ENCODE measurements at regions not wholly inside any gene's neighbourhood (a gene's known extent, or its start where the extent isn't known, plus 50 kb on each side); places are given as distances from the start of the nearest gene placed in this dataset.

DNA sequence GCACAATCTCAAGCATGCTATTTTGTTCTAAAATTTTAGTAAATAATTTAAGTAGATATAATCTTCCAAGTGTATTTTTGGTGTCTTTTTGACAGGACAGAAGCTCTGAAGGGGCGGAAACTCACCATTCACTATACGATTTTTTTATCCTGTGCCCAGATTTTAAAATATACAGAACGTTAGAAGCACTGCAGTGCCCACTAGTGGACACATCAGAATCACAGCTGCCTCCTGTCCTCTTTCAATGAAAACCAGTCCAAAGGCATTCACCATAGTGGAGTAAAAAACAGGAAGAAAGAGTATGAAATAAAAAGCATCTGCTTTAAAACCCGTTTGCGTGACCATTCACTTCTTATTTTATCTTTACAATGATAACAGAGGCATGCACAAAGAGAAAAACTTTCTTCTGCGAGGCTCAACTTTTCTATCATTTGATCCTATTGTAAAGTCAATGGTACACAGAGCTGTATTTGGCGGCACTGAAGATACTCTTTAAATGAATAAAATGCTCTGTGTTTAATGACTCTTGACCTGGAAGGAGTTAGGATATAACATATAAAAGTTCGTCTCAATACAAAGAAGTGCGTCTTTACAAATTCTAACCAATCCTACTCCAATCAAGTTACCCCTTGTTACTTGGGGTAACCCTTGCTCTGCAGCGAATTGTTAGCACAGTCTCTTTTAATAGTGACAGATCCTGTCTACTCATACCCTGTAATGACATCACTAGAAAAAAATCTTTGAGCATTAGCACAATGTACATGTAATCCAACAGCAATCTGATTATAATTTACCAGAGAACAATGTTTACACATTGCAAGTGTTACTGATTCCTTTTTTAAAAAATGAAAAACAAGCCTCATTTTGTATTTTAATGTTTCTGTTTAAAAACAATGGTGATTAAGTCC lies 339.8 kb upstream of the PSMD7 start:
- peak in 1 of 3 donors; percentile 63 for DNase-seq
- no peak overlapping the region for H3K4me3 ChIP-seq
- no peaks in the 10 kb centered on the region for H3K36me3 ChIP-seq
- no peaks in the 10 kb centered on the region for H3K4me1 ChIP-seq
- TF ChIP-seq, protein P1, sequence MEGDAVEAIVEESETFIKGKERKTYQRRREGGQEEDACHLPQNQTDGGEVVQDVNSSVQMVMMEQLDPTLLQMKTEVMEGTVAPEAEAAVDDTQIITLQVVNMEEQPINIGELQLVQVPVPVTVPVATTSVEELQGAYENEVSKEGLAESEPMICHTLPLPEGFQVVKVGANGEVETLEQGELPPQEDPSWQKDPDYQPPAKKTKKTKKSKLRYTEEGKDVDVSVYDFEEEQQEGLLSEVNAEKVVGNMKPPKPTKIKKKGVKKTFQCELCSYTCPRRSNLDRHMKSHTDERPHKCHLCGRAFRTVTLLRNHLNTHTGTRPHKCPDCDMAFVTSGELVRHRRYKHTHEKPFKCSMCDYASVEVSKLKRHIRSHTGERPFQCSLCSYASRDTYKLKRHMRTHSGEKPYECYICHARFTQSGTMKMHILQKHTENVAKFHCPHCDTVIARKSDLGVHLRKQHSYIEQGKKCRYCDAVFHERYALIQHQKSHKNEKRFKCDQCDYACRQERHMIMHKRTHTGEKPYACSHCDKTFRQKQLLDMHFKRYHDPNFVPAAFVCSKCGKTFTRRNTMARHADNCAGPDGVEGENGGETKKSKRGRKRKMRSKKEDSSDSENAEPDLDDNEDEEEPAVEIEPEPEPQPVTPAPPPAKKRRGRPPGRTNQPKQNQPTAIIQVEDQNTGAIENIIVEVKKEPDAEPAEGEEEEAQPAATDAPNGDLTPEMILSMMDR (IDR thresholded peaks at IDR 0.05): peak; percentile 29 to 60 (median 54)
- TF ChIP-seq POLR2A (IDR thresholded peaks at IDR 0.05): no peak
- H3K27ac ChIP-seq: no peak overlapping the region
- H3K27me3 ChIP-seq: no peaks in the 10 kb centered on the region
- H3K9me3 ChIP-seq: no peaks in the 10 kb centered on the region

DNA sequence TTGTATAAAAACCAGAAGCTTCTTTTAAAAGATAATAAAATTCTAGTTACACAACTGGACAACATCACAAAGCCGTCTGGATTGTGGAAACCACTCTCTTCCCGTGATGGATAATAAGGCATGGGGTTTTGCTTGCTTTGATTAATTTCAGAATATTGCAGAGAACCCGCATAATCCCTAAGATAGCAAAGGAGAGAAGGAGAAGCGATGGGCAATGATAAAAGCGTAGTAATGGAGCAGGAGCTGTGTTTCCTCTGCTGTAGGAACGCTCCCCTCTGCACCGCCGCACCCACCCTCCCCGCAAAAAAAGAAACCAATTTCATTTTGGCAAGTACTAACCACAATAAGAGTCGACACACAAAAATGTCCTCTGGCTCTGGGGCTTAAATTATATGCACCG lies 340.9 kb upstream of the PSMD7 start:
- Histone ChIP-seq H3K4me1 (no peaks in the 10 kb centered on the region), H3K36me3 (no peaks in the 10 kb centered on the region), H3K4me3 (no peak overlapping the region), H3K27ac (no peak overlapping the region), H3K9me3 (no peaks in the 10 kb centered on the region), H3K27me3 (no peaks in the 10 kb centered on the region)
- no peak for DNase-seq
- TF ChIP-seq POLR2A (IDR thresholded peaks at IDR 0.05): no peak
- TF ChIP-seq, protein P1 (IDR thresholded peaks at IDR 0.05): no peak

DNA sequence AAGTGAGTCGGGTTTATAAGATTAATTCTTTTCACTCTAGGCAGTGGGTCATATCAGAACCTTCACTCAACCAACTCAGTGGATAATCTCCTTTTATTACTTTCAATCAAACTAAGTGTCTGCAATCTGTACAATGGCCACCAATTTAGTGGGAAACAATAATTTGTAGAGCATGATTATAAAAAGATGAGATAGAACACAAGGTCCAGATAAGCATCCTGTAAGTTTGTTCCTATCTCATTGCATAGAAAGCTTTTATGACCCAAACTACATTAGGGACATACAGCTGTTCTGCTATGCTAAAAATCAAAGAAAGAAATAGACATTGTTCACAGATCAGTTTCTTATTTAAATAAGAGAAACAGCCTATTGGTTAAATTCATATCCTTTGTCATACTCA lies 341.4 kb upstream of the PSMD7 start:
- no peaks in the 10 kb centered on the region for H3K27me3 ChIP-seq
- TF ChIP-seq POLR2A (IDR thresholded peaks at IDR 0.05): no peak
- TF ChIP-seq, protein P1 (IDR thresholded peaks at IDR 0.05): no peak
- H3K27ac ChIP-seq: no peak overlapping the region
- no peak overlapping the region for H3K4me3 ChIP-seq
- no peak for DNase-seq
- peaks cover 0 to 1% (median 0%) of the 10 kb centered on the region in 4 donors for H3K4me1 ChIP-seq
- H3K9me3 ChIP-seq: no peaks in the 10 kb centered on the region
- H3K36me3 ChIP-seq: no peaks in the 10 kb centered on the region

GRCh38 chr16:73951481-73951880 lies 345.1 kb upstream of the PSMD7 start:
- H3K27ac ChIP-seq: no peak overlapping the region
- TF ChIP-seq POLR2A (IDR thresholded peaks at IDR 0.05): no peak
- TF ChIP-seq, protein P1 (IDR thresholded peaks at IDR 0.05): no peak
- no peaks in the 10 kb centered on the region for H3K27me3 ChIP-seq
- no peaks in the 10 kb centered on the region for H3K9me3 ChIP-seq
- no peak for DNase-seq
- peaks cover 0 to 6% (median 0%) of the 10 kb centered on the region in 4 donors for H3K4me1 ChIP-seq
- no peak overlapping the region for H3K4me3 ChIP-seq
- no peaks in the 10 kb centered on the region for H3K36me3 ChIP-seq

- Histone ChIP-seq H3K36me3 (no peaks in the 10 kb centered on the region), H3K27me3 (no peaks in the 10 kb centered on the region), H3K4me1 (peaks cover 0 to 6% (median 0%) of the 10 kb centered on the region in 4 donors), H3K9me3 (no peaks in the 10 kb centered on the region), H3K27ac (no peak overlapping the region), H3K4me3 (no peak overlapping the region)
- TF ChIP-seq, protein P1 (IDR thresholded peaks at IDR 0.05): no peak
- no peak for TF ChIP-seq POLR2A (IDR thresholded peaks at IDR 0.05)
- DNase-seq: no peak
These were observed 346.9 kb upstream of the PSMD7 start for GRCh38 chr16:73949574-73950320.
